ENCODE measurements at regions not wholly inside any gene's neighbourhood (a gene's known extent, or its start where the extent isn't known, plus 50 kb on each side); places are given as distances from the start of the nearest gene placed in this dataset.

GRCh38 chr2:121869873-121870272 lies 114.4 kb downstream of the TSN start:
- Histone ChIP-seq H3K36me3 (no peaks in the 10 kb centered on the region), H3K27me3 (no peaks in the 10 kb centered on the region), H3K4me1 (no peaks in the 10 kb centered on the region), H3K27ac (no peak overlapping the region), H3K4me3 (no peak overlapping the region), H3K9me3 (no peaks in the 10 kb centered on the region)
- TF ChIP-seq CTCF (IDR thresholded peaks at IDR 0.05) (no peak), POLR2A (IDR thresholded peaks at IDR 0.05) (no peak)
- no peak for DNase-seq

DNA sequence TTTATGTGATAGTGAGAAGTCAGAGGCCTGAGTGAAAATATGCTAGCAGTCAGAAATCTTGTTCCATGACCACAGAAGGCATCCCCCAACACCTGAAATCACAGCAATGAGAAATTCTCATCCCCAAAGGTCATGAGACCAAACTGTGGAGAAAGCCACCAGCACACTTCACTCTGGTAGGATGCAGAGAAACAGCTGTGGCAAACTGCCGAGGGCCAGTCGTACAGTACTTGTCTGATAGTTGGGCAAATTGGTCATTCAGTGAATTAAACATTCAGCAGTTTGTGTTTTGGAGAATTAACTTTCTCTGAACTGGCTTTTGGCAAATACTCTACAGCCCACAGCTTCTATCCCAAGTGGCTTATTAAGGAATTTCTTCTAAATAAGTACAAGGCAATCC lies 117.2 kb downstream of the TSN start:
- H3K4me3 ChIP-seq = no peak overlapping the region
- no peak overlapping the region for H3K27ac ChIP-seq
- no peaks in the 10 kb centered on the region for H3K27me3 ChIP-seq
- TF ChIP-seq POLR2A (IDR thresholded peaks at IDR 0.05) (no peak), CTCF (IDR thresholded peaks at IDR 0.05) (no peak)
- H3K36me3 ChIP-seq = no peaks in the 10 kb centered on the region
- H3K4me1 ChIP-seq = no peaks in the 10 kb centered on the region
- DNase-seq = no peak
- no peaks in the 10 kb centered on the region for H3K9me3 ChIP-seq

DNA sequence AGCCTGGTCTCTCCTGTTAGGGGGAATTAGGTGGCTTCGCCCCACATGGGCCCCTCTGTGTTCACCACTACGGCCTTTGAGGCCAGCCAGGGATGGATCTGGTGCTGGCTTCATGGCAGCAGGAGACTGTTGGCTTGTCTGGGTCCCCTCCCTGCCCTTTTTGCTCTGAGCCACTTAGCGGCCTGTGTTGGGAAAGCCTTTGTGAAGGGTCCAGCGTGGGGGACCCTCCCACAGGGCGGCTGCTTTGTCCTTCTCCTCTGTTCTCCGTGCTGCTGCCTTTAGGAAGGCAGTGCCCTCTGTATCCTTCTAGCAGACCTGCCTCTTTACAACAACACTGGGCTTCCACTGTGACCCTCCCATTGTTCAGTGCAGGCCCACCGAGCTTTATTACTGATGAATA lies 118.4 kb downstream of the TSN start:
- TF ChIP-seq POLR2A (IDR thresholded peaks at IDR 0.05) (no peak), CTCF (IDR thresholded peaks at IDR 0.05) (no peak)
- Histone ChIP-seq H3K4me3 (no peak overlapping the region), H3K4me1 (no peaks in the 10 kb centered on the region), H3K27ac (no peak overlapping the region), H3K36me3 (no peaks in the 10 kb centered on the region), H3K27me3 (no peaks in the 10 kb centered on the region), H3K9me3 (no peaks in the 10 kb centered on the region)
- no peak for DNase-seq

DNA sequence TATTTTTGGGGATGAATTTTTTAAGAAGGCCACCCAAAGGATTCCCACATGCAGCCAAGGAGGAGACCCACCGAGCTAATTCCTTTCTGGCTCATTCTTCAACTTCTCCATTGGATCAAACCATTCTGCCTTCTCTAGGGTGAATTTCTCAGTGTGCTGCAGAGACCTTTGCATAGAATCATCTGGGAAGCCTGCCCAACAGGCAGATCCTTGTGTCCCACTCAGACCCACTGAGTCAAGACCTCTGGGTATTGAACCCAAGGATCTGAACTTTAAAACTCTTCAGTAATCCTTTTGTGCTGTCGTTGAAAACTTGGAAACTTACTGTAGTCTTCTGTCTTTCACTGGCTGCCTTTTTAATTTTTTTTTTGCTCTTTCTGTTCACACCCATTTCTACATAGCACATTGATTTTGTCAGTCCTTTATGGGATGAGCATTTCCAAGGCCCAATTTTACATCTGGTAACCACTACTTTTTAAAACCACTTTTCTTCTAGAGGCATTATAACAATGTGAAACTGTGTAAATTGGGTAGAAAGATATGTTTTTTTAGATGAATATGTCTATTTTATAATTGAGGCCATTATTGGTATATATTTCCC lies 120.2 kb downstream of the TSN start:
- no peaks in the 10 kb centered on the region for H3K36me3 ChIP-seq
- no peaks in the 10 kb centered on the region for H3K27me3 ChIP-seq
- H3K4me1 ChIP-seq = no peaks in the 10 kb centered on the region
- H3K27ac ChIP-seq = no peak overlapping the region
- no peak overlapping the region for H3K4me3 ChIP-seq
- H3K9me3 ChIP-seq = no peaks in the 10 kb centered on the region
- DNase-seq = no peak
- TF ChIP-seq CTCF (IDR thresholded peaks at IDR 0.05) (no peak), POLR2A (IDR thresholded peaks at IDR 0.05) (no peak)

DNA sequence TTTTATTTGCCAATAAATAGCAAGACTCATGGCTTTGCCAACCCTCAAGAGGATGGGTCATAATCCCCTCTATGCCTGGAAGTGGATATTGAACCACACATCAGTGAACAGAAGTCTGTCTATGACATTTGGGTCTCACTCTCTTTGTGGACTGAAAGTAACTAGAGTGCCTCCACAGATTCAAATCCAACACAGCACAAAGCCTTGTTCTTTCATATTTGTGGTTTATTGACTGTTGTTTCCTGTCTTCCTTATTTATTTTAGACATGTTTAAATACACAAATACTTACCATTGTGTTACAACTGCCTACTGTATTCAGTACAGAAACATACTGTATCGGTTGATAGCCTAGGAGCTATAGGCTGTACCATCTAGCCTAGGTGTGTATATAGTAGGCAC lies 121.9 kb downstream of the TSN start:
- Histone ChIP-seq H3K4me3 (no peak overlapping the region), H3K36me3 (no peaks in the 10 kb centered on the region), H3K27ac (no peak overlapping the region), H3K4me1 (no peaks in the 10 kb centered on the region), H3K27me3 (no peaks in the 10 kb centered on the region), H3K9me3 (no peaks in the 10 kb centered on the region)
- no peak for DNase-seq
- no peak for TF ChIP-seq CTCF (IDR thresholded peaks at IDR 0.05)

GRCh38 chr2:121880283-121880682 lies 124.8 kb downstream of the TSN start:
- H3K36me3 ChIP-seq = no peaks in the 10 kb centered on the region
- no peaks in the 10 kb centered on the region for H3K4me1 ChIP-seq
- H3K4me3 ChIP-seq = no peak overlapping the region
- no peaks in the 10 kb centered on the region for H3K9me3 ChIP-seq
- H3K27me3 ChIP-seq = no peaks in the 10 kb centered on the region
- H3K27ac ChIP-seq = no peak overlapping the region
- DNase-seq = no peak
- TF ChIP-seq CTCF (IDR thresholded peaks at IDR 0.05) (no peak), POLR2A (IDR thresholded peaks at IDR 0.05) (no peak)

Data from Peyer's patch (tissue), 4 donors.